Hepatocyte (in vitro differentiated cells): ENCODE measurements at regions not wholly inside any gene's neighbourhood (a gene's known extent, or its start where the extent isn't known, plus 50 kb on each side); places are given as distances from the start of the nearest gene placed in this dataset.
"Not testable (repeated sequence)": the region's sequence is repeated elsewhere in the genome, so short reads cannot be mapped to it uniquely, and the experiment has no call there.

Experiments
- DNase-seq: peaks from one replicate; pipeline ENCODE4 v3.0.0-alpha.2; 2016; ENCODE audit warnings: low spot score
- H2AFZ ChIP-seq: fragments of 200-600 bp; sonication (generic); 2 replicates; pipeline ENCODE4 v1.6.0; 2016; ENCODE audit warnings: antibody characterized with exemption, mild to moderate bottlenecking
- H3K27ac ChIP-seq: fragments of 200-600 bp; sonication (generic); 2 replicates; pipeline ENCODE4 v1.5.1; 2016; ENCODE audit warnings: mild to moderate bottlenecking
- H3K27me3 ChIP-seq: fragments of 200-600 bp; sonication (generic); 2 replicates; pipeline ENCODE4 v1.6.1; 2016
- H3K36me3 ChIP-seq: fragments of 200-600 bp; sonication (generic); replicated peaks from 2 replicates; pipeline ENCODE4 v1.5.1; 2016; ENCODE audit warnings: low read depth; ENCODE audit not compliant: insufficient read depth
- H3K4me1 ChIP-seq: fragments of 200-600 bp; sonication (generic); 2 replicates; pipeline ENCODE4 v1.5.1; 2016; ENCODE audit warnings: mild to moderate bottlenecking, moderate library complexity; ENCODE audit not compliant: insufficient read depth
- H3K4me2 ChIP-seq: fragments of 200-600 bp; sonication (generic); 2 replicates; pipeline ENCODE4 v1.6.0; 2016
- H3K4me3 ChIP-seq: fragments of 200-600 bp; sonication (generic); 2 replicates; pipeline ENCODE4 v1.5.1; 2016; ENCODE audit warnings: mild to moderate bottlenecking
- H3K79me2 ChIP-seq: fragments of 200-600 bp; sonication (generic); 2 replicates; pipeline ENCODE4 v1.6.0; 2017; ENCODE audit warnings: mild to moderate bottlenecking
- H3K9me2 ChIP-seq: fragments of 200-600 bp; sonication (generic); replicated peaks from 2 replicates; pipeline ENCODE4 v1.6.0; 2017; ENCODE audit warnings: mild to moderate bottlenecking; ENCODE audit not compliant: insufficient read depth
- H3K9me3 ChIP-seq: fragments of 200-600 bp; sonication (generic); 2 replicates; pipeline ENCODE4 v1.5.1; 2016; ENCODE audit warnings: low read depth, mild to moderate bottlenecking
- H4K20me1 ChIP-seq: fragments of 200-600 bp; sonication (generic); 2 replicates; pipeline ENCODE4 v1.6.0; 2016; ENCODE audit warnings: mild to moderate bottlenecking; ENCODE audit not compliant: insufficient read depth, poor library complexity, severe bottlenecking
- EZH2 ChIP-seq: fragments of 200-600 bp; sonication (generic); IDR thresholded peaks from 2 replicates; pipeline ENCODE4 v1.6.1; 2016; ENCODE audit warnings: antibody characterized with exemption, mild to moderate bottlenecking, borderline replicate concordance
- EZH2phosphoT487 ChIP-seq: fragments of 200-600 bp; sonication (generic); IDR thresholded peaks from one replicate; pipeline ENCODE4 v1.6.1; 2018; ENCODE audit warnings: antibody characterized with exemption, mild to moderate bottlenecking, low read depth, moderate library complexity; ENCODE audit not compliant: unreplicated experiment, severe bottlenecking
- WGBS: methylation state at CpG from one replicate; pipeline ENCODE4 v1.1.6; 2016; ENCODE audit warnings: low lambda C conversion rate; ENCODE audit errors: missing lambda C conversion rate; 5-methylcytosine and 5-hydroxymethylcytosine counted together
- TF ChIP-seq, protein P1 (sequence below): fragments of 200-600 bp; sonication (generic); IDR thresholded peaks from 2 replicates; pipeline ENCODE4 v1.5.1; 2016; ENCODE audit warnings: antibody characterized with exemption, mild to moderate bottlenecking; ENCODE audit not compliant: poor library complexity

GRCh38 chr3:20637729-20638128 is 451.7 kb upstream of the SGO1 start:
- DNase-seq: no peak
- H3K4me3 ChIP-seq: no peak overlapping the region
- no peaks in the 10 kb centered on the region for H3K36me3 ChIP-seq
- no peak overlapping the region for H3K4me2 ChIP-seq
- no peak overlapping the region for H2AFZ ChIP-seq
- no peak overlapping the region for H3K27ac ChIP-seq
- no peaks in the 10 kb centered on the region for H3K79me2 ChIP-seq
- no peaks in the 10 kb centered on the region for H3K27me3 ChIP-seq
- H3K4me1 ChIP-seq: no peaks in the 10 kb centered on the region
- no peaks in the 10 kb centered on the region for H4K20me1 ChIP-seq
- TF ChIP-seq, protein P1, sequence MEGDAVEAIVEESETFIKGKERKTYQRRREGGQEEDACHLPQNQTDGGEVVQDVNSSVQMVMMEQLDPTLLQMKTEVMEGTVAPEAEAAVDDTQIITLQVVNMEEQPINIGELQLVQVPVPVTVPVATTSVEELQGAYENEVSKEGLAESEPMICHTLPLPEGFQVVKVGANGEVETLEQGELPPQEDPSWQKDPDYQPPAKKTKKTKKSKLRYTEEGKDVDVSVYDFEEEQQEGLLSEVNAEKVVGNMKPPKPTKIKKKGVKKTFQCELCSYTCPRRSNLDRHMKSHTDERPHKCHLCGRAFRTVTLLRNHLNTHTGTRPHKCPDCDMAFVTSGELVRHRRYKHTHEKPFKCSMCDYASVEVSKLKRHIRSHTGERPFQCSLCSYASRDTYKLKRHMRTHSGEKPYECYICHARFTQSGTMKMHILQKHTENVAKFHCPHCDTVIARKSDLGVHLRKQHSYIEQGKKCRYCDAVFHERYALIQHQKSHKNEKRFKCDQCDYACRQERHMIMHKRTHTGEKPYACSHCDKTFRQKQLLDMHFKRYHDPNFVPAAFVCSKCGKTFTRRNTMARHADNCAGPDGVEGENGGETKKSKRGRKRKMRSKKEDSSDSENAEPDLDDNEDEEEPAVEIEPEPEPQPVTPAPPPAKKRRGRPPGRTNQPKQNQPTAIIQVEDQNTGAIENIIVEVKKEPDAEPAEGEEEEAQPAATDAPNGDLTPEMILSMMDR: no peak
- no peak for TF ChIP-seq EZH2
- TF ChIP-seq EZH2phosphoT487: no peak
- H3K9me3 ChIP-seq: no peaks in the 10 kb centered on the region
- H3K9me2 ChIP-seq: no peaks in the 10 kb centered on the region

DNA sequence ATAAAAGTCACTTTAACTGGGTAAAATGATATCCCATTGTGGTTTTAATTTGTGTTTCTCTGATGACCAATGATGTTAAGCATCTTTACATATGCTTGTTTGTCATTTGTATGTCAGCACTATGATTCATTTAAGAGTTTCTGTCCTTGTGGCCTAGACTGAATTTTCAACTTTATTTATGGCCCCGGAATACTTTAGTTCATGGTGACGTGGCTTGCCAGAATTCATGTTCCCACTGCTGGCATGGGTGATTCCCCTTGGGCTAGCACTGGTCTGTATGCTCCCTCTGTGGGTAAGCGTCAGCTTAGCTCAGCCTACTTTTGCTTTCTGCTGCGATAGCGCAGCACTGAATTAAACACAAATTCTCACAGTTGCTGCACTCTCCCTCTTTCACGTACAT is 436.3 kb upstream of the SGO1 start:
- TF ChIP-seq EZH2phosphoT487: no peak
- TF ChIP-seq, protein P1: no peak
- TF ChIP-seq EZH2: no peak
- H3K4me3 ChIP-seq: no peak overlapping the region
- no peak overlapping the region for H2AFZ ChIP-seq
- no peak for DNase-seq
- no peaks in the 10 kb centered on the region for H3K36me3 ChIP-seq
- H3K79me2 ChIP-seq: no peaks in the 10 kb centered on the region
- WGBS: 92% methylated on average over 6 of the region's 6 CpGs
- no peaks in the 10 kb centered on the region for H3K4me1 ChIP-seq
- H3K4me2 ChIP-seq: no peak overlapping the region
- H3K27me3 ChIP-seq: no peaks in the 10 kb centered on the region
- H3K27ac ChIP-seq: no peak overlapping the region
- H4K20me1 ChIP-seq: no peaks in the 10 kb centered on the region
- H3K9me2 ChIP-seq: no peaks in the 10 kb centered on the region
- peaks cover 8% of the 10 kb centered on the region for H3K9me3 ChIP-seq

DNA sequence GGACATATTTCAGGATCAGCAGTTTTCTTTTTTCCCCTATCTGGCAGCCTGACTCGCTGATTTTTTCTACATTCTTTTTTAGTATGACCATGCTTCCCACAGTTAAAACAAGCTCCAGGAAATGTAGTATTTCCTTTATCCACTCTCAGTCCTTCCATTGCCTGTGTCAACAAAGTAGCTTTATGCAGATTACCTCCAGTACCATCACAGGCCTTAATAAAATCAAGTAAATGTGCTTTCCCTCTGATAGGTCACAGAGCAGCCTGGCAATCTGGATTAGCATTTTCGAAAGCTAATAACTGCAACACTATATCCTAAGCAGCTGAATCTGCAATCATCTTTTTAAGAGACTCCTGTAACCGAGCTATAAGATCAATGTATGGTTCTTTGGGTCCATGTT is 432.6 kb upstream of the SGO1 start:
- H2AFZ ChIP-seq, DNase-seq, H3K4me3 ChIP-seq, H3K4me2 ChIP-seq, H3K36me3 ChIP-seq, H3K27ac ChIP-seq, H3K9me2 ChIP-seq, H3K27me3 ChIP-seq, H3K9me3 ChIP-seq, H3K79me2 ChIP-seq, H3K4me1 ChIP-seq, H4K20me1 ChIP-seq: not testable (repeated sequence)
- WGBS: 73% methylated on average over 3 of the region's 3 CpGs

- not testable (repeated sequence) for H3K36me3 ChIP-seq, H3K4me1 ChIP-seq, H2AFZ ChIP-seq, H3K79me2 ChIP-seq, H4K20me1 ChIP-seq, H3K27ac ChIP-seq, H3K4me3 ChIP-seq, H3K4me2 ChIP-seq, H3K9me3 ChIP-seq, H3K27me3 ChIP-seq, H3K9me2 ChIP-seq, DNase-seq
- 92% methylated on average over 7 of the region's 7 CpGs for WGBS
Measured at GRCh38 chr3:20618181-20618580, 432.2 kb upstream of the SGO1 start.

DNA sequence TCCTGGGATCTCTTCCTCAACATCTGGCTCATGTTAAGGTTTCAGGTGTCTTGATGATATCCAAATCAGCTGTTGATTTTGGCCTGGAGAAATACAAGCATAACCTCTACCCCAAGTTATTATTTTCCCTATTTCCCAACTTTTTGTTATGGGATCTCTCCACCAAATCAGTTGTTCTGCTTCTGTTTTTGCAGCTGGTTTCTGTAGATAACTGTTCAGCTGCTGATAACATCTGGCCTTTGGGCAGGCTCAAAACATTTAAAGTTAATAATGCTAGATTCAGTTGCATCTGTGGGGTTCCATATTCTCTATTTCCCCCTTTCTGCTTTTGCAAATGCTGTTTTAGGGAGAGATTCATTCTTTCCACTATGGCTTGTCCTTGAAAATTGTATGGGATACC is 430.0 kb upstream of the SGO1 start:
- not testable (repeated sequence) for H3K27ac ChIP-seq, H3K9me2 ChIP-seq, DNase-seq, H3K36me3 ChIP-seq, H3K79me2 ChIP-seq, H2AFZ ChIP-seq, H3K4me2 ChIP-seq, H3K4me1 ChIP-seq, H3K27me3 ChIP-seq, H4K20me1 ChIP-seq, H3K9me3 ChIP-seq, H3K4me3 ChIP-seq
